HG02759 (cell line): ENCODE measurements at regions not wholly inside any gene's neighbourhood (a gene's known extent, or its start where the extent isn't known, plus 50 kb on each side); places are given as distances from the start of the nearest gene placed in this dataset.
A peak's percentile ranks its signal among the peaks of the same experiment; 100 is the strongest.

ENCODE experiments used
- ATAC-seq: cut with Tn5 transposase; IDR thresholded peaks from one replicate; pipeline ENCODE4 v1.9.1; 2021; ENCODE audit warnings: mild to moderate bottlenecking, moderate library complexity; ENCODE audit not compliant: unreplicated experiment

- no peak for ATAC-seq
These were observed 498.0 kb upstream of the CFAP20DC start for GRCh38 chr3:59547874-59548273.

GRCh38 chr3:59546522-59546921, 496.7 kb upstream of the CFAP20DC start:
- no peak for ATAC-seq

GRCh38 chr3:59545374-59545773, 495.5 kb upstream of the CFAP20DC start:
- no peak for ATAC-seq

- no peak for ATAC-seq
These were observed 492.5 kb upstream of the CFAP20DC start for GRCh38 chr3:59542276-59542675.

- peak; percentile 89 for ATAC-seq
These were observed 490.9 kb upstream of the CFAP20DC start for GRCh38 chr3:59540696-59541095.

GRCh38 chr3:59540241-59540640, 490.4 kb upstream of the CFAP20DC start:
- no peak for ATAC-seq

- no peak for ATAC-seq
These were observed 489.1 kb upstream of the CFAP20DC start for GRCh38 chr3:59538753-59539432.

GRCh38 chr3:59535791-59536221, 486.0 kb upstream of the CFAP20DC start:
- ATAC-seq, result no peak

- no peak for ATAC-seq
These were observed 482.2 kb upstream of the CFAP20DC start for GRCh38 chr3:59531994-59532393.

- ATAC-seq, result no peak
These were observed 481.4 kb upstream of the CFAP20DC start for GRCh38 chr3:59531066-59531745.

- ATAC-seq, result no peak
These were observed 478.4 kb upstream of the CFAP20DC start for GRCh38 chr3:59528251-59528650.

- no peak for ATAC-seq
These were observed 477.7 kb upstream of the CFAP20DC start for GRCh38 chr3:59527493-59527892.

GRCh38 chr3:59526999-59527398, 477.2 kb upstream of the CFAP20DC start:
- ATAC-seq, result no peak

- ATAC-seq, result no peak
These were observed 472.7 kb upstream of the CFAP20DC start for GRCh38 chr3:59522550-59522949.

GRCh38 chr3:59519094-59519493, 469.3 kb upstream of the CFAP20DC start:
- no peak for ATAC-seq

GRCh38 chr3:59518283-59519055, 468.6 kb upstream of the CFAP20DC start:
- no peak for ATAC-seq

- no peak for ATAC-seq
These were observed 467.6 kb upstream of the CFAP20DC start for GRCh38 chr3:59517388-59517787.

- ATAC-seq, result no peak
These were observed 466.1 kb upstream of the CFAP20DC start for GRCh38 chr3:59515966-59516365.

GRCh38 chr3:59514865-59515482, 465.1 kb upstream of the CFAP20DC start:
- ATAC-seq, result no peak

- no peak for ATAC-seq
These were observed 463.7 kb upstream of the CFAP20DC start for GRCh38 chr3:59513570-59513969.

GRCh38 chr3:59512066-59512465, 462.2 kb upstream of the CFAP20DC start:
- ATAC-seq, result no peak
